IPS-15b (cell line): ENCODE measurements at regions not wholly inside any gene's neighbourhood (a gene's known extent, or its start where the extent isn't known, plus 50 kb on each side); places are given as distances from the start of the nearest gene placed in this dataset.

Source experiments
- H3K27me3 ChIP-seq: one replicate; pipeline ENCODE4 v1.6.1; 2013; ENCODE audit warnings: low read length; ENCODE audit not compliant: control insufficient read depth, insufficient read depth
- H3K36me3 ChIP-seq: one replicate; pipeline ENCODE4 v1.6.1; 2013; ENCODE audit warnings: low read length; ENCODE audit not compliant: control insufficient read depth, insufficient read depth
- H3K4me1 ChIP-seq: one replicate; pipeline ENCODE4 v1.6.1; 2013; ENCODE audit warnings: mild to moderate bottlenecking, low read length; ENCODE audit not compliant: control insufficient read depth, insufficient read depth
- H3K4me3 ChIP-seq: one replicate; pipeline ENCODE4 v1.5.1; 2013; ENCODE audit warnings: low read depth, low read length
- H3K9ac ChIP-seq: one replicate; pipeline ENCODE4 v1.6.1; 2013; ENCODE audit warnings: low read depth, mild to moderate bottlenecking, low read length
- H3K9me3 ChIP-seq: one replicate; pipeline ENCODE4 v1.6.1; 2013; ENCODE audit warnings: mild to moderate bottlenecking, low read length; ENCODE audit not compliant: control insufficient read depth, insufficient read depth

DNA sequence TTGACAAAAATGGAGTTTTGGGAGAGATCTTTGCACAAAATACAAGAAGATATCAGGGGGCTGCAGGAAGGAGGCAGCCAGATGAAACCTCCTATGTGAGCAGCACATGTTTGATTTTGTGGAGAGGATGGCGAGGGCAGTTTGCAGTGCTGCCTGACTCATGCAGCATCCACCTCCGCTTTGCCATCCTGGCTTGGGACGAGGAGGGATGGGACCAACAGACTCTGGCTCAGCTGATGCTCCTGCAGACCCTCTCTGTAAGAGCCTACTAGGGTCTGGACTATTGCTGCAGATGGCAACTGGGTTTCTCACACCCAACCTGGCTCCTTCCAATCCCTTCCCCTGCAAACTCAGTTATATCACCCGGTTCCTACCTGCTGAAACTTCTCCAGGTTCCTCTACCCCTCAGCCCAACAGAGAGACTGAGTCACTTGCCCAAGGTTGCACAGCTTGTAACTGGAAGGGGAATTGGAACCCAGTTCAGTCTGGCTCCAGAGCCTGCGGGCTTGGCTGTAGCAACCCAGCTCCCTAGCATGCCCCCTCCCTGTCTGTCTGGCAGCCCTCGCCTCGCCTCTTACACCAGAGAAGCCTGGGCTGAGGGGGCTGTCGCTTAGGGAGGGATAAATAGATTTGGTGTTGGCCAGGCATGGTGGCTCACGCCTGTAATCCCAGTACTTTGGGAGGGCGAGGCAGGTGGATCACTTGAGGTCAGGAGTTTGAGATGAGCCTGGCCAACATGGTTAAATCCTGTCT is 205.8 kb downstream of the PTPRU start:
- no peak overlapping the region for H3K9ac ChIP-seq
- H3K36me3 ChIP-seq, result no peaks in the 10 kb centered on the region
- peaks cover 5% of the 10 kb centered on the region for H3K27me3 ChIP-seq
- no peak overlapping the region for H3K4me3 ChIP-seq
- no peaks in the 10 kb centered on the region for H3K9me3 ChIP-seq
- H3K4me1 ChIP-seq, result peaks cover 8% of the 10 kb centered on the region

DNA sequence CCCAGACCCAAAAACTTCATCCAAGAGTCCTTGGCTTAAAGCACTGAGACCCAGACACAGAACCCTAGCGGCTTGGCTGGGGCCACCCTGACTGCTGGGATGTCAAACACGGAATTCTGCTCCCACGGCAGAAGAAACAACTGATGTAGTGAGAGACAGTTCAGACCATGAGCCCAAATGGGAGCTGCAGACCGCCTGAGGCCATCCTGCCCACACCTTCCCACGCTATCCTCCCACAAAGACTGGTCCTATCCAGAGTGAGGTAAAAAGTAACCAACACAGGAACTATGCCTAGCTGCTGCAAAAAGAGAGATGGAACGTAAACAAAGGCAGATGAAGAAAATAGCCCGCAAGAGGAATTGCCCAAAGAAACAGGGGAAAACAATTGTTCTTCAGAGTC is 203.3 kb downstream of the PTPRU start:
- H3K9ac ChIP-seq, result no peak overlapping the region
- H3K27me3 ChIP-seq, result peaks cover 5% of the 10 kb centered on the region
- no peaks in the 10 kb centered on the region for H3K36me3 ChIP-seq
- peaks cover 8% of the 10 kb centered on the region for H3K4me1 ChIP-seq
- no peak overlapping the region for H3K4me3 ChIP-seq
- no peaks in the 10 kb centered on the region for H3K9me3 ChIP-seq

DNA sequence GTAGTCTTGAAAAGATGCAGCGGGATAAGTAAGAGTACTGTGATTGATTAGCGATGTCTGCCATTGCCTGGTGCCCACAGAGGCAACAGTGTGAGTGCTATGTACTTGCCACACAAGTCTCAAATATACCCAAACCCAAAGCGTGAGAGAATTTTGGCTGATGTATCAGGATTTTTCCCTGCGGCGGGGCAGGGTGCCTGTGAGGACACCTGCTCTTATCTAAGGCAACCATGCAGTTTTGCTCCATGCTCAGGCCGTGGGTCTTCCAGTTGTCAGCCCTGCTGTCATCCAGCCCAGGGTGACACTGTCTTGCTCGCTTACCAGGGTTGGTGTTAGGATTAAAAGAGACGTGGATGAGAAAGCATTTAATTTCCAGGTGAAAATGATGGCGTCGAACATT is 202.7 kb downstream of the PTPRU start:
- Histone ChIP-seq H3K4me3 (no peak overlapping the region), H3K9me3 (no peaks in the 10 kb centered on the region), H3K36me3 (no peaks in the 10 kb centered on the region), H3K9ac (no peak overlapping the region), H3K4me1 (peaks cover 8% of the 10 kb centered on the region), H3K27me3 (peaks cover 5% of the 10 kb centered on the region)

DNA sequence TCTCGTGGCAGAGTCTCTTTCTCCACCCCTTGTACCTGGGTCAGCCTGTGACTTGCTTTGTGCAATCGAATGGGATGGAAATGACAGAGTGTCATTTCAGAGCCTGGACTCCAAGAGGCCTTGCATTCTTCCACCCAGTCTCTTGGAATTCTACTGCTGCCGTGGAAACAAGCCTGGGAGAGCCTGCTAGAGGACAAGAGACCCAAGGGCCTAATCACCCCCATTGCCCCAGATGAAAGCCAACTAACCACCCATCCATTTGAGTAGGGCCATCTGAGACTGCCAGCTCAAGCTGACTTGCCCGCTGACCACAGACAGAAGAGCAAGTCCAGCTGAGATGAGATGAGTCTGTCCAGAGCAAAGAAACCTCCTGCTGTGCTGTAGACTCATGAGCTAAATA is 201.6 kb downstream of the PTPRU start:
- no peaks in the 10 kb centered on the region for H3K36me3 ChIP-seq
- H3K9ac ChIP-seq, result no peak overlapping the region
- no peak overlapping the region for H3K4me3 ChIP-seq
- H3K4me1 ChIP-seq, result peaks cover 2% of the 10 kb centered on the region
- H3K9me3 ChIP-seq, result no peaks in the 10 kb centered on the region
- H3K27me3 ChIP-seq, result no peaks in the 10 kb centered on the region

DNA sequence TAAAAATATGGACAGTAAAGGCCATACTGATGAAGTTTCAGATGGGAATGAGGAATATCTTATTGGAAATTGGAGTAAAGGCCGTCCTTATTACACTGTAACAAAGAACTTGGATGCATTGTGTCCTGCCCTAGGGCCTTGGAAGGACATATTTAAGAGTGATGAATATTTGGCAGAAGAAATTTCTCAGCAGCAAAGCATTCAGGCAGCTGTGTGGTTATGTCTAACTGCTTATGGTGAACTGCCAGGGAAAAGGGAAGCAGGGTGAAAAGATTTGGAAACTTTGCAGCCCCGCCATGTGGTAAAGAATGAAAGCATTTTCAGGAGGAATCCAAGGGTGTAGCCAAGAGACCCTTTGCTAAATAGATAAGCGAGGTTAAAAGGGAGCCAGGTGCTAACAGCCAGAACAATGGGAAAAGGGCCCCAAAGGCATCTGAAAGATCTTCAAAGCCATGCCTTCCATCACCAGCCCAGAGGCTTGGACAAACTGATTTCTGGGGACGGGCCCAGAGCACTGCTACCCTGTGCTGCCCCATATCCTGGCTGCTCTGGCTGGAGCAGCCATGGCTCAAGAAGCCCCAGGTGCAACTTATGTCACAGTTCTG is 200.0 kb downstream of the PTPRU start:
- no peaks in the 10 kb centered on the region for H3K27me3 ChIP-seq
- no peaks in the 10 kb centered on the region for H3K4me1 ChIP-seq

DNA sequence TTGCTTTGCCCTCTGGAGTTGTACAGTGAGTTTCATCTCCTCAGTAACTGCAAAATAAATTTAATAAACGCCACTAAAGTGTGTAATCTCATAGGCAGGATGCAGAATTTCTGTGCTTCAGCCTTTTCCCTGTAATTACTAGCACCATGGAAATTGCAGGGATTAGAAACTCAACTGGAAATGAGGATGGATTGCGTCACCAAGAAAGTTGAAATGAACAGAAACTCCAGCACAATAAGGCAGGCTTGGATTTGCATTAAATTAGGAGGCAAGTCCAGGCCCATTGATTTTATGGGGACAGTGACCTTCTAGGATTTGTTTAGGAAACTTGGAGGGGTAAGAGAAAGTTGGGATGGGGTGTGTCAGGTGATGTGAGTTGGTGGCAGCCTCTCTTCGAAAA is 197.5 kb downstream of the PTPRU start:
- Histone ChIP-seq H3K4me1 (no peaks in the 10 kb centered on the region), H3K9ac (no peak overlapping the region), H3K4me3 (no peak overlapping the region), H3K36me3 (no peaks in the 10 kb centered on the region), H3K27me3 (no peaks in the 10 kb centered on the region), H3K9me3 (peaks cover 4% of the 10 kb centered on the region)

More for the DNA sequence above, 200.0 kb downstream of the PTPRU start:
- Histone ChIP-seq H3K9me3 (no peaks in the 10 kb centered on the region), H3K36me3 (no peaks in the 10 kb centered on the region), H3K4me3 (no peak overlapping the region), H3K9ac (no peak overlapping the region)

DNA sequence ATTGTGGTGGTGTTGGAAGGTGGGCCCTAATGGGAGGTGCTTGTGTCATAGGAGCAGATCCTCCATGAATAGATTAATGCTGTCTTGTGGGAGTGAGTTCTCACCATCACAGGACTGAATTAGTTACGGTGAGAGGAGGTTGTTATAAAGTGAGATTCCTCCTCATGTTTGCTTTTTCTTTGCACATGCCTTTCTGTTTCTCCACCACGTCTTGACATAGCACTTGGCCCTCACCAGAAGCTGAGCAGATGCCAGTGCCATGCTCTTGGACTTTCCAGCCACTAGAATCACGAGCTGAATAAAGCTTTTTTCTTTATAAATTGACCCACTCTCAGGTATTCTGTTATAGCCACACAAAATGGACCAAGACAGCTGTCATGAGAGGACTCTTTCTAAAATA is 194.8 kb downstream of the PTPRU start:
- no peaks in the 10 kb centered on the region for H3K4me1 ChIP-seq
- no peaks in the 10 kb centered on the region for H3K27me3 ChIP-seq
- no peak overlapping the region for H3K4me3 ChIP-seq
- no peak overlapping the region for H3K9ac ChIP-seq
- no peaks in the 10 kb centered on the region for H3K36me3 ChIP-seq
- H3K9me3 ChIP-seq, result peaks cover 4% of the 10 kb centered on the region

DNA sequence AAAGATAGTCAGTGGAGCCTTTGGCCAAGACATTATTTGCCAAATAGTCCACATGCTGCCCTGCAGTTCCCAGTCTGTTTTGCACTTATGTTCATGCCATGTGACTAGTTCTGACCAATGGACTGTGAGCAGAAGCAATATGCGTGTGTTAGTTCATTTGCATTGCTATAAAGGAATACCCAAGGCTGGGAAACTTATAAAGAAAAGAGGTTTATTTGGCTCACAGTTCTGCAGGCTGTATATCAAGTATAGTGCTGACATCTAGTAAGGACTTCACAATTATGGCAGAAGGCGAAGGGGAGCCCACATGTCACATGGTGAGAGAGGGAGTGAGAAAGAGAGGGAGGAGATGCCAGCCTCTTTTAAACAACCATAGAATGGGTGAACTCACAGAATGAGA is 193.3 kb downstream of the PTPRU start:
- Histone ChIP-seq H3K9ac (no peak overlapping the region), H3K27me3 (no peaks in the 10 kb centered on the region), H3K4me1 (peaks cover under 1% of the 10 kb centered on the region), H3K9me3 (peaks cover 4% of the 10 kb centered on the region), H3K4me3 (no peak overlapping the region), H3K36me3 (no peaks in the 10 kb centered on the region)

DNA sequence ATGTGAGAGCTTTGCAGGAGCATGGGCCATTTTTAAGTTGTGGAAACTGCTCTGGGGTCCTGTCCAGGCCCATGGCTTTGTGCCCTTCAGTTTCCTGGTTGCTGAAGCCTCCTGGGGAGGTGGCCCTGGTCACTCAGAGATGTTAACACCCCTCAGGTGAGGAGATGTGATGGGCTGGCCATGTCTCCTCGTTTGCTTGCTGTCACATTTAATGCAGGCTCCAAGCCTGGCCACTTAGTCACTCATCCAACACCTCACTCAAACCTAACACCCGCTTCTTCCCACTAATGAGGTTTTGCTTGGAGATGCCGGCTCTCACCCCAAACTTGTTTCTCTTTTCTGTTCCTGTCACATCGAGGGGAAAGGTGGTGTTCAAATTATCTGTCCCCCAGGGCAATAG is 192.7 kb downstream of the PTPRU start:
- no peak overlapping the region for H3K9ac ChIP-seq
- H3K36me3 ChIP-seq, result no peaks in the 10 kb centered on the region
- peaks cover 4% of the 10 kb centered on the region for H3K4me1 ChIP-seq
- peaks cover 4% of the 10 kb centered on the region for H3K9me3 ChIP-seq
- H3K4me3 ChIP-seq, result no peak overlapping the region
- H3K27me3 ChIP-seq, result no peaks in the 10 kb centered on the region

DNA sequence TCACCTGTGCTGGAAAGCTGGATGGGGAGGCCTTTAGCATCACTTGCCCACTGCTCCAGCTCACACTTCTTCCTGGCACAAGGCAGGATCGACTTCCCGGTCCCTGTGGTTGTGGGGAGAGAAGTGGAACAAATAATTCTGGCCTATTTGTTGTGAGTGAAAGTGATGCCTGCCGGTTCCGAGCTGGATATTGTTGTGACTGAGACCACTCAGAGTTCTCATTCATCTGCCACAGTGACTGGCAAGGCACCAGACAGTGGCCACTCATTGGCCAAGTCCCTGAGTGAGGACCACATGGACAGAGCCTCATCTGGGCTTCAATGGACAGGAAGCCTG is 191.9 kb downstream of the PTPRU start:
- H3K4me1 ChIP-seq, result peaks cover 4% of the 10 kb centered on the region
- H3K9ac ChIP-seq, result no peak overlapping the region
- H3K9me3 ChIP-seq, result peaks cover 4% of the 10 kb centered on the region
- H3K36me3 ChIP-seq, result no peaks in the 10 kb centered on the region
- no peaks in the 10 kb centered on the region for H3K27me3 ChIP-seq
- no peak overlapping the region for H3K4me3 ChIP-seq

DNA sequence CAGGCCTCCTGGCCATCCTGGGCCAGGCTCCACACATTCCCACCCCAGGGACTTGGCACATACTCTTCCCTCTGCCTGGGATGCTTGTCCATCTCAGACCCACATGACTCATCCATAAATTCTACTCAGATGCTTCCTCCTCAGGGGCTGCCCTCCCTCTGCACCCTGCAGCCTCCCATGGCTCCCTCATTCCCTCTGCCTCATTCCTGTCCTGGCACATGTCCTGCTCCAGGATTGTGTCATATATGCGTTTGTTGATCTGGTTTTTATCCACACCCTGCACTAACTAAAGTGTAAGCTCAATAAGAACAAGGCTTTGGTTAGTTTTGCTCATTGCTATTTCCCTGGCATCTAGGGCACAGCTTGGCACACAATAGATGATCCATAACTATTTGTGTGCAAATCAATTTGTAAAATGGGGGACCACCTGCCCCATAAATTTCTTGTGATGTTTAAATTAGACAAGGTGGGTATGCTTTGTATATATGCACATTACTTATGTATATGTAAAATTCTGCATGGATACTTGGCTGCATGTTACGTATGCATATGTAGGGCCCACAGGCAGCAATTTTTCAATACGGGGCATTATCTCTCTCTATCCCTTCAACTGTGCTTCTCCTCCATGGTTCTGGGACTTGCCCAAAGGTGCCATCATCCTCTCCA is 191.4 kb downstream of the PTPRU start:
- H3K9me3 ChIP-seq, result peaks cover 4% of the 10 kb centered on the region
- H3K36me3 ChIP-seq, result no peaks in the 10 kb centered on the region

DNA sequence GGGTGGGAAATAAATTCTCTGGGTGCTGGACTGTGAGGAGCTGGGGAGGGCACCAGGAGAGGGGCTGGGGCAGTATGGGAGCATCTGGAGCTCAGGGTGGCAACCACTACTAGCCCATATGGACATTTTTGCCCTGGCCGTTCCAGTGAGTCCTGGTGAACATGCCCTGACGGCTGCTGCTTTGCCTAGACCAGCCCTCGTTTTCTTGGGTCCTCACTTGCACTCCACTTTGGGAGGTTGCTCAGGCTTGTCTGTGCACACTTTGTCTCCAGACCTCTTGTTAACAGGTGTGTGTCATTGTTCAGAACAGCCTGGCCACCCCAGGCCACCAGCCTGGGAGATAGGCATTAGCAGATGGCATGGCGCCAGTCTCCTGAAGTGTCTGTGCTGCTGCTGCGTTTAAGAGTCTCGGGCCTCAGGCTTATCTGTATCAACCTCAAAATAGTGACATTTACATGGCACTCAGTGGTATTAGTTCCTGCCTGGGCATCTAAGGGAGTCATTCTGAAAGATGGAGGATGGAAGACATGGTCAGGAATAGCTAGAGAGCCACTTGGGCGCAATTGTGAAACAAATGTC is 190.5 kb downstream of the PTPRU start:
- peaks cover 4% of the 10 kb centered on the region for H3K9me3 ChIP-seq
- no peak overlapping the region for H3K4me3 ChIP-seq
- H3K27me3 ChIP-seq, result no peaks in the 10 kb centered on the region
- no peak overlapping the region for H3K9ac ChIP-seq
- no peaks in the 10 kb centered on the region for H3K36me3 ChIP-seq
- peaks cover 4% of the 10 kb centered on the region for H3K4me1 ChIP-seq

More for the DNA sequence above, 191.4 kb downstream of the PTPRU start:
- Histone ChIP-seq H3K27me3 (no peaks in the 10 kb centered on the region), H3K9ac (no peak overlapping the region), H3K4me1 (peaks cover 4% of the 10 kb centered on the region), H3K4me3 (no peak overlapping the region)
